Muscle of arm (tissue), 1 donor: ENCODE measurements at regions not wholly inside any gene's neighbourhood (a gene's known extent, or its start where the extent isn't known, plus 50 kb on each side); places are given as distances from the start of the nearest gene placed in this dataset.

Source experiments
- DNase-seq: peaks from one replicate; pipeline ENCODE4 v3.0.0-alpha.2; 2013

DNA sequence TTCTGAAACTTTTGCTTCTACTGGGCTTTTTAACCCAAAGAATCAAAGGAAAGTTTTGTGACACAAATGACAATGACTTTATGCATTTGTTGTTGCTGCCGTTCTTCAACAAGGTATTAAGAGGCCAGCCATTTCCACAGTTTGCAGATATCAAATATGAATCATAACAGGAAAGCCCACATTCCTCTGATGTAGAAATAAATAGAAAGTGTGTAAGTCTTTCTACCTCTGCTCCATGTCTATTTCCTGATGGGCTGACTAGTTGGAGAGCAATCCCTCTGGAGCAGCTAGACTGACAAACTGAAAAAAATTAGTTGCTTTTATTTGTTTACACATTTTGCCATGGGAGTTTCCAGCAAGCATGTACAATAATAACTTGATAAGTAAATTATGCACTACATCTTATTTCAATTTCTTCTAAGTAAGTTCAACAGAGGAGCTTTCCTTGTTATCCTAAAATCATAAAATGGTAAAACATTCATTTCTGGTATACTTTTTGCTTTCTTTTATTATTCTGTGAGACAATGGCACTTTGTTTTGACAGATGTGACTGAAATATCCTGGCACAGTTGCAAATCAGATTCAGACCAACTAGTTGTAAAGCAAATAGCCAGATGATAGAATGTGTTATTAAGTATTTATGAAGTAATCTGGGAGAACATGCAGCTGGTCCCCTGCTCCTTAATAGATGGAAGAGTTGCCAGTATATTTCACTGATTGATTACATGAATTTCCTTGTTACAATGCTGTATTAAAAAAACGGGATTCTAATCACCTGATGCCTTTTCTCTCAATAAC, 266.7 kb downstream of the METTL4 start:
- DNase-seq, result no peak

DNA sequence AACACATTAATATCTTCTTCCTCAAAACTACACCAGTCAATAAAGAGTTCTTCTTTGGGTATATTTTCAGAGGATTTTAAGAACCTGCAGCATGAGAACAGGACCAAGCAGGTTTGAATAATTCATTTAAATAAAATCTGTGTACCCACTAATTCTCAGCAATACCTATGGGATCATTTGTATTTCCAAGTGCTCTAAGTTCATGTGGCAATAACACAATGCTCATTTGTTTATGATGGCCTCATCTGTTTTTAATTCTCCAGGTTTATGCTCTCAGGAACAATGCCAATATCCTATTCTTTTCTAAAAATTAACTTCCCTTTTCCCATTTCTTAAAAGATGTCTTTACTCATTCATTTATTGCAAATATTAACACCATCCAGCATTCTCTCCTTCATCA, 264.7 kb downstream of the METTL4 start:
- no peak for DNase-seq

- DNase-seq, result no peak
Measured at GRCh38 chr18:2310886-2311285, 260.4 kb downstream of the METTL4 start.

GRCh38 chr18:2312440-2312839, 258.9 kb downstream of the METTL4 start:
- no peak for DNase-seq

DNA sequence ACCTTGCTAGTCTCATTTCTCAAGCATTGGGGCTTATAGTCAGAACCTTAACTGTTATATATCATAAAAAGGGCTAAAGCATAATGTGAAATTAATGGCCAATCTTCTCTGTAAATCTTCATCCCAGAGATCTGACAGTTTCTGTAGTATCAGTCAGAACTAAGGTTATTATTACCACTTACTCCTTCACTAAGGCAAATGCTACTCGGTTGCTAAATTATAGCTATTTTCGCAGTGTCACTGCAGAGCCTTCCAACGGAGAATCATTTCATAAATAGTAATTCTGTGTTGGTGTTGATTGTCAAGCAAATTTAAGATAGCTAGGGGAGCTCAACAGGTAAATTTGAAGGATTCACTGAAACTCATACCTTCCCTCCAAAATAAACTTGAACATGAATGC, 258.0 kb downstream of the METTL4 start:
- no peak for DNase-seq

- DNase-seq, result no peak
Measured at GRCh38 chr18:2316082-2316750, 255.1 kb downstream of the METTL4 start.

- DNase-seq, result no peak
Measured at GRCh38 chr18:2316751-2317696, 254.3 kb downstream of the METTL4 start.

DNA sequence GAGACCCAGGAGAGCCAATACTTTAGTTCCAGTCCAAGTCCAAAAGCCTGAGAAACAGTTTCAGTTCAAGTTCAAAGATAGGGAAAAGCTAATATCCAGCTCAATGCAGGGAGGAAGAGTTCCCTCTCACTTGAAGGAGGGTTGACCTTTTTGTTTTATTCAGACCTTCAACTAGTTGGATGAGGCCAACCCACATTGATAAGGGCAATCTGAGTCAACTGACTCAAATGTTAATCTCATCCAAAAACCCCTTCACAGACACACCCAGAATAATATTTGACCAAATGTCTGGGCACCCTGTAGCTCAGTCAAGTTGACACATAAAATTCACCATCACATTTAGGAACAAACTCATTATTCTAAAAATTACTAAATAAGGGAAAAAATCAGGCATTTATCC, 246.8 kb downstream of the METTL4 start:
- DNase-seq, result no peak

DNA sequence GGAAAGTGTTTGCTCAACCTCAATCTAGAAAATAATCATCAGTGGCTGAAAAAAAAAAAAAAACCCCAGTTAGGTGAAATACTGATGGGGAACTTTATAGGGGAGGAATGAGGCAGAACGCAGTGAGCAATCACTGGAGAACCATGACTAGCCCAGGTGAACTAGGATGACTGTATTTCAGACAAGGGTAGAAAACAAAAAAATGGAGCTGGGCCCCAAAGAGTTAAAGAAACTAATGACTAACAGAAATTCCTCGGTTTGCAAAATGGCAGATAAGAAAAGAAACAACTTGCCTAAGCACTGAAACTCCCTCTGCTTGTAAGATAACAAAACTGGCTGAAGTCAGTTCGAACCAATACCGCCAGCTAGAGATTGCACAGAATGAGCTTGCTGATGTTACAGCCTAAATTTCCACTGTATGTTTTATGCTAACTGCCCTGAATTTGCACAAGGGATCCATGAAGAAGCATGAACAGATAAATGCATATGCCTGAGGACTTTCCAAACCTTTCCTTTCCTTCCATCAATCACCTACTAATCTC, 245.9 kb downstream of the METTL4 start:
- DNase-seq, result no peak

- DNase-seq, result no peak
Measured at GRCh38 chr18:2325933-2326332, 245.4 kb downstream of the METTL4 start.

GRCh38 chr18:2326999-2327398, 244.3 kb downstream of the METTL4 start:
- DNase-seq, result no peak

DNA sequence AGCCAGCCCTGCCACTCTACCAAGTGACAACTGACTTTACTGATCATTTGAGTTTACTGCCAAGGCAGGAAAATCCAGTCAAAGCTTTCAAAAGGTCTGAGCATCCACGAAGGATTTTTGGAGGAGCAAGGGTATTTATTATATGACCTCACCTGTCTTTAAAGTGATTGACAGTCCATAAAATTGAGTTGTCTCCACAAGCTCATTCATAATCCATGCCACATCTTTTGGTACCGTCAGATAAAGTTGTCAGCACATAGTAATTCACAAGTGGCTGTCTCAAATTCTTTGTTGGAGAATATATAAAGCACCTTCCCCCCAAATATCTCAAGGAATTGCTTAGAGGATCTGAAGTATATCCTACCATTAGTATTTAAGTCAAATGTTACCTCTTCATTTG, 240.5 kb downstream of the METTL4 start:
- DNase-seq, result no peak

- DNase-seq, result no peak
Measured at GRCh38 chr18:2331491-2331890, 239.8 kb downstream of the METTL4 start.

DNA sequence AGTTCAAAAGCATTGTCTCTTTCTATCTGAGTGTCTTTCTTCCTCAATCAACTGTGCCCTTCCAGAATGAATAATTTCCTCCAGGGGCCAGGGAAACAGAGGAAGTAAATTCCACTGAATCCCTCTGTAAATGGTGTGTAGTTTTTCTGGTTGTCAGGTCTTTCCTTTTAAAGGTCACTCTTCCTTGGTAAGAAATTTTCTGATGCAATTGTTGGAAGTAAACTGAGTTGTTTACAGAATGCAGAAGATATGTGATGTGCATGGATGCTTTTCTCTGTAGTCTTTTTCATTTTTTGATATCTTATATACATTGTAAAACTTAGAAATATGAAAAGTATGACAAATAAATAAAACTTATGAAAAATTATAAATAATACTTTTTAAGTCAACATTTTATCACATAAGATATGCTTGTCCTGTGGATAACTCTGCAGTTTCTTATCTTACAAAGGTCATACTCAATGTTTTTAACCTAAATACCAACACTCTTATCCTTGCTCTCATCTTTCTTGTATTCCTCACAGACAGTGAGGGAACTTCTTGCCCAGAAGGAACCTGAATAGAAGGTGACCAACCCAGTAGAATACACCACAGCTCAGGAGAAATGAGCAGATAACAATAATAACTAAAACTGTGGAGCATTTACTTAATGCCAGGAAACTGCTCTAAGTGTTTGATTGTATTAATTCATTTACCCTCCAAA, 234.5 kb downstream of the METTL4 start:
- no peak for DNase-seq

DNA sequence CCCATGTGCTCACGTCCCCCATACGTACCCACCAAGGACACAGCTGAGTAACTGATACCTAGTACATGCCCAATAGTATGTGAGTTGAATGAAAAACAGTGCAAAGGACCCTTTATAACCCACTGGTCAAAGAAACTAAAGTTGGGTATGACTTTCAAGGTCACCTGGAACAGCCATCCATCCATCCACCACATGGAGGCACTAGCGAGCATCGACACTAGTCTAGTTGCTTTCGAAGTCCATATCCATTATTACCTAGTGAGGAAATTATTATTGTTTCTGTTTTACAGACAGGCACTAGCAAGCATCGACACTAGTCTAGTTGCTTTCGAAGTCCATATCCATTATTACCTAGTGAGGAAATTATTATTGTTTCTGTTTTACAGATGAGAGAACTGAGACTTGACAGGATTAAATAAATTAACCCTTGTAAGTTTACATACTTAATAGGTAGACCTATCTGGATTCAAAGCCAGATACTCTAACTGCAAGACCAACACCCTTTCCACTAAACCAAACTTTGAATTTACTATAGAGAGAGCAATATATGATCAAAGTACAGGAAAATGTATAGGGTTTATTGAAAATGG, 233.7 kb downstream of the METTL4 start:
- DNase-seq, result no peak

- no peak for DNase-seq
Measured at GRCh38 chr18:2338601-2339000, 232.7 kb downstream of the METTL4 start.

GRCh38 chr18:2340335-2340734, 231.0 kb downstream of the METTL4 start:
- DNase-seq, result no peak

GRCh38 chr18:2348003-2348402, 223.3 kb downstream of the METTL4 start:
- DNase-seq, result no peak

GRCh38 chr18:2351126-2351850, 220.0 kb downstream of the METTL4 start:
- DNase-seq, result no peak

DNA sequence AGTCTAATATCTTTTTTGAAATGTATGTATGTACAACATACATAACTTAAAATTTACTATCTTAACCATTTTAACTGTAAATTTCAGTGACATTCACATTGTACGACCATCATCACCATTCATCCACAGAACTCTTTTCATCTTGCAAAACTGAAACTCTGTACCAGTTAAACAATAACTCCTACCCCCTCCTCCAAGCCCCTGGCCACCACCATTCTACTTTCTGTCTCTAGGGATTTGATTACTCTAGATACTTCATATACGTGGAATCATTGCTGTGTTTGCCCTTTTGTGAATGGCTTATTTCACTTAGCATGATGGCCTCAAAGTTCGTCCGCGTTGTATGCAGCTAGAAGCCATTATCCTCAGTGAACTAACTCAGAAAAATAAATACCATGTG, 217.0 kb downstream of the METTL4 start:
- DNase-seq, result no peak
